Head of caudate nucleus (tissue), 42 donors: ENCODE measurements at regions not wholly inside any gene's neighbourhood (a gene's known extent, or its start where the extent isn't known, plus 50 kb on each side); places are given as distances from the start of the nearest gene placed in this dataset.
"Not testable (repeated sequence)": the region's sequence is repeated elsewhere in the genome, so short reads cannot be mapped to it uniquely, and the experiment has no call there.

Experiments
- DNase-seq, 42 donors: peaks; one replicate each; pipeline versions ENCODE4 v3.0.0 to v3.0.0-alpha.2; 2020 to 2021; ENCODE audit warnings: mixed read lengths in 7 of 42
- intact Hi-C: fragments of 100-400 bp; cut with DNase I; formaldehyde crosslinking; loops from one replicate; pipeline ENCODE4 v1.15.0; 2022

DNA sequence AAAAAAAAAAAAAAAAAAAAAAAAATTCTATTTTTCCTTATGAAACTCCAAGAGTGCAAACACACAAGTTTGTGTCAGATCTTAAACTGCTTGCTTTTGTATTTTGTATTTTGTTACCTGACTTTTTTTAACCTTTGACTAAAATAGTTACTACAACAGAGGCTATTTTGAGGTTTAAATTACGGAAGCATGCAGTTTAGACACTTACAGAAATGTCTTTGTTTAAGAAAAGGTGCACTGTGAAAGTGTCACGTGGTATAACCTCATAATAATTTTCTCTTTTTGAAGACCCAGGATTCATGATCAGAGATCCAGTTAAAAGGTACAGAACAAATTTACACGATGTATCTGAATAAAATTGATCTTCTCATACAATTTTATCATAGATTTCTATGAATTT is 152.4 kb downstream of the SPIN4 start:
- intact Hi-C loops, DNase-seq: not testable (repeated sequence)

- intact Hi-C loops: not testable (repeated sequence)
- DNase-seq: peak in 2 of 42 donors; percentile 5 to 22
Measured at GRCh38 chrX:63192366-63193041, 158.6 kb downstream of the SPIN4 start.

DNA sequence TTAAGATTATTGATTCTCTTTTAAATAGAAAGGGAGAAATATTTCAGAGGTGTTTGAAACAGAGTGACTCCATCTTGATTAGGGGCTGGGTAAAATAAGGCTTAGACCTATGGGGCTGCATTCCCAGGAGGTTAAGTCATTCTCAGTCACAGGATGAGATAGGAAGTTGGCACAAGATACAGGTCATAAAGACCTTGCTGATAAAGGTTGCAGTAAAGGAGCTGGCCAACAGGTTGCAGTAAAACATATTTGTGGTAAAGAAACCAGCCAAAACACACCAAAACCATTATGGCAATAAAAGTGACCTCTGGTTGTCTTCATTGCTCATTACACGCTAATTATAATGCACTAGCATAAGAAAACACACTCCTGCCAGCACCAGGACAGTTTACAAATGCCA is 165.0 kb downstream of the SPIN4 start:
- DNase-seq: no peak
- intact Hi-C loops: no loop called here

GRCh38 chrX:63179852-63180251 is 171.3 kb downstream of the SPIN4 start:
- DNase-seq, intact Hi-C loops: not testable (repeated sequence)

- intact Hi-C loops, DNase-seq: not testable (repeated sequence)
Measured at GRCh38 chrX:63176578-63176977, 174.6 kb downstream of the SPIN4 start.

DNA sequence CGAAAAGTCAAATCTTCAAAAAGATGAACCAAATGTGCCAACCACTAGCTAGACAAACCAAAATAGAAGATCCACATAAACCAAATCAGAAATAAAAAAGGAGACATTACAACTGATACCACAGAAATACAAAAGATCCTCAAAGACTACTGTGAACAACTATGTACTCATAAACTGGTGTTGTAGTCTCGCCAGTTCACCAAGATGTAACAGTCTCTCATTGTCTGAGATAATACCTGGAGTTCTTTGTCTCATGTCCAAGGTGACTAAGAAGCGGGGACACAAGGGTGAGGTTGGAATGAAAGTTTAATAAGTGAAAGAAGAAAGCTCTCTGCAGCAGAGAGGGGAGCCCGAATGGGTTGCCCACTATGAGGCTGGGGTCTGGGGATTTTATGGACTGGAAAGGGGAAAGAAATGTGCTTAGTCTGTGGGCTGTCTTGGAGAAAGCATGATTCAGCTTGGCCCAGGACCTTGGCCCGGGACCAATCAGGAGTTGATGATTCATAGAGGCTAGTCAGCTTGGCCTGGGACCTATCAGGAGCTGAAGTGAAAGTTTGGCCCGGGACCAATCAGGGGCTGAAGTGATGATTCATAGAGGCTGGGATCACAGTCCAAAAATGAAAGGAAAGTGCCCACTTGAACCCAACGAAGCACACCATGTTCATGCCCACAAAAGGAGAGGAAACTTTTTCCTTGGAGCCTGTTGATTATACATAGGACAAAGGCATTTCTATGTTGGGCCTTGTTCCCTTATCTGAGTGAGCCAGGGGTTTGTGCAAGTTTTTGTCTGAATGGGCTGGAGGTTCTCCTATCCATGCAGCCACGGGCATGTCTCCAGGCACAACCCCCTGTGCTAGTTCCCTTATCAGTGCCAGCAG is 177.1 kb downstream of the SPIN4 start:
- intact Hi-C loops, DNase-seq: not testable (repeated sequence)

- DNase-seq, intact Hi-C loops: not testable (repeated sequence)
Measured at GRCh38 chrX:63169416-63169815, 181.7 kb downstream of the SPIN4 start.

GRCh38 chrX:63168949-63169348 is 182.2 kb downstream of the SPIN4 start:
- DNase-seq, intact Hi-C loops: not testable (repeated sequence)

- DNase-seq, intact Hi-C loops: not testable (repeated sequence)
Measured at GRCh38 chrX:63167002-63167401, 184.1 kb downstream of the SPIN4 start.

DNA sequence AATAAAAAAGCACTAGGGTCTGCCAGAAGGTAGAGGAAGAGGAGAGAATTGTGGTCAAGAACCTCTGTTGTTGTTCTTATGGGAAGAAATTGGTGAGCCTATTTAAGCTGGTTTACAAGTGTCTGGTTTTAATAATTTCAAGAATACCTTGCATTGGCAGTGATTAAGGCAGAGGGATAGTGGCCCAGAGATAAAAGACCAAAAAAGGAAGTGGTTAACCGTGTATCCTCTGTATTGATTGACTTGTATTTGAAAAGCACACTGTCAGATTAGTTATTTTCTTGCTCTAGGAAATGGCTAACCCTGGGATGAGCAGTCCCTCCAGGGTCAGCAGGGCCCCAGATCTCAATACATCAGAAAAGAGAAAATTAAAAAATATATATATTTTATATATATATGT is 190.1 kb downstream of the SPIN4 start:
- intact Hi-C loops: not testable (repeated sequence)

DNA sequence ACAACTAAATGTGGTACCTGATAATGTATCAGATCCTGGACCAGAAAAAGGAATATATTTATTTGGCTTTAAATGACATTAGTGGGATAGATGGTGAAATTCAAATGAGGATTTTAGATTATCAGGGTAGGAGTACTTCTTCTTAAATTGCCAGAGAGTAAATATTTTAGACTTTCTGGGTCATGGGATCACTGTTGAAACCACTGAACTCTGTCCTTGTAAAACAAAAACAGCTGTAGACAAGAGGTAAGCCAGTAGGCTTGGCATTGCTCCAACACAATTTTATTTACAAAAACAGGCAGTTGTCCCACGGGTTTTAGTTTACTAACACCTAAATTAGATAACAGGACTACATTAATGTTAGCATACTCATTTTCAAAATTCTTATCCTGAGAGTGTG is 190.8 kb downstream of the SPIN4 start:
- DNase-seq, intact Hi-C loops: not testable (repeated sequence)

More for the DNA sequence above, 190.1 kb downstream of the SPIN4 start:
- DNase-seq: not testable (repeated sequence)

GRCh38 chrX:63145526-63145925 is 205.6 kb downstream of the SPIN4 start:
- DNase-seq, intact Hi-C loops: not testable (repeated sequence)

GRCh38 chrX:63142588-63142987 is 208.5 kb downstream of the SPIN4 start:
- intact Hi-C loops, DNase-seq: not testable (repeated sequence)

DNA sequence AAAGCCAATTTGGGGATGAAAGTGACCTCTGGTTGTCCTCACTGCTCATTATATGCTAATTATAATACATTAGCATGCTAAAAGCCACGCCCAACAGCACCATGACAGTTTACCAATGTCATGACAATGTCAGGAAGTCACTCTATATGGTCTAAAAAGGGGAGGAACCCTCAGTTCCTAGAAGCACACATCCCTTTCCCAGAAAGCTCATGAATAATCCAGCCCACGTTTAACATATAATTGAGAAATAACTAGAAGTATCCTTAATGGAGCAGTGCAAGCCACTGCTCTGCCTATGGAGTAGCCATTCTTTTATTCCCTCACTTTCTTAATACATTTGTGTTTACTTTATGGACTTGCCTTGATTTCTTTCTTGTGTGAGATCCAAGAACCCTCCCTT is 215.3 kb downstream of the SPIN4 start:
- DNase-seq, intact Hi-C loops: not testable (repeated sequence)

- intact Hi-C loops: no loop called here
- peak in 24 of 42 donors; percentile 1 to 48 (median 16) for DNase-seq
Measured at GRCh38 chrX:63128509-63128908, 222.6 kb downstream of the SPIN4 start.

DNA sequence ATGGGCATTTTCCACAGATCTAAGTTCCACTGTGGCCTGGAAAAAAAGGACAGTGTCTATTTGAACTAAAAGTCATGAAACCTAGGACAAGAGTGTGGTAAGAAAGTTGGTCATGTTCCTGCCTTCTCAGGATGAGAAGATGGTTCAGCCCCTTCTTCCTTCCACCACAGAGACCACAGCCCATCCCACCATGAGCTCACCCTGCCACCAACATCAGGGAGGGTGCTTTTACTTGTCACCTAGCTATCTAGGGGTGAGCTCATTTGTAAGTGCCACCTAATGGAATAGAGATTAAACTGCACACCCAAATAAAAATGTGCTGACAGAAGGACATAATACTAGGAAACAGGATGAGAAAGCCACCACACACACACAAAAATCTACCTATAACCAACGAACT is 235.9 kb downstream of the SPIN4 start:
- intact Hi-C loops: no loop called here
- DNase-seq: no peak

- intact Hi-C loops: no loop called here
- DNase-seq: peak in 30 of 42 donors; percentile 1 to 56 (median 16)
Measured at GRCh38 chrX:63101879-63102620, 249.1 kb downstream of the SPIN4 start.

DNA sequence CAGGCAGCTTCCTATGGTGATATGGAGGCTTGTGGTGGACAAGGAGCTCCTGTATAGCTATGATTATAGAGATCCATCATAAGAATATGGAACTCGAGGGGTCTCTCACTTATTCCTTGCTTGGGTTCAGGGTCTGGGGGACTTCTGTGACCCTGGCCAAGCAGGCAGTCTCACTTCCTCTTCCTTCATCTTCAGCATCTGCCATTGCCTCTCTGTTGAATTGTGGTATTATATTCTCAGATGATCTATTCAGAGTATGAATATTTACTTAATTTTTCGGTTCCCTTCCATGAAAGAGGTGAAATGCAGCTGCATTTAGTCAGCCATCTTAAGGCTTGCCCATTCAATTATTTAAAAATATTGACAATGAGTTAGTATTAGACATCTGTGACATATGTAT is 292.9 kb downstream of the SPIN4 start:
- intact Hi-C loops: no loop called here
- DNase-seq: no peak

DNA sequence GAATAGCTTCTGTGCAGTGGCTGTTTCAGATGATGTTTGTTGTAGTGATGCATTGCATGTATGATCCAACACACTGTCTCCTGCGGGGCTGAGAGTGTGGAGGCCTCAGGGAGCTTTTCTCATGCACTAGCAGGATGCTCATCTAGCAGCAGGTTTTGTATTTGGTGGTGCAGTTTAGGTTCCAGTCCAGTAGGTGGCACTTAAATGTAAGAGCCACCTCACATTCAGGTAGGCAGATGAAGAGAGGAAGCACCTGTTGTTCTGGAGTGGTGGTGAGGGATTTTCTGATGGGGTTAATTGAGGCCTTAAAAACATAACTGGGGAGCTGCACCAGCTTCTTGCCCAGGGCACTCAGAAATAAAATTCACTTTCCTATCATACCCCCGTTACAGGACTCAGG is 300.9 kb downstream of the SPIN4 start:
- intact Hi-C loops: no loop called here
- DNase-seq: peak in 2 of 42 donors; percentile 3 to 9
